ENCODE measurements at regions not wholly inside any gene's neighbourhood (a gene's known extent, or its start where the extent isn't known, plus 50 kb on each side); places are given as distances from the start of the nearest gene placed in this dataset.
A peak's percentile ranks its signal among the peaks of the same experiment; 100 is the strongest.

- Mint-ChIP-seq H3K27ac (no peak overlapping the region), H3K27me3 (peaks cover 3% of the 10 kb centered on the region), H3K4me3 (ENCODE audit: low read depth) (no peak overlapping the region), H3K9me3 (ENCODE audit: low read depth) (no peaks in the 10 kb centered on the region), H3K36me3 (ENCODE audit: insufficient read depth) (no peaks in the 10 kb centered on the region), H3K4me1 (ENCODE audit: low read depth) (peaks cover 11% of the 10 kb centered on the region)
- no peak for DNase-seq (ENCODE audit: low spot score, unreplicated experiment)
- TF ChIP-seq CTCF (IDR thresholded peaks at IDR 0.05; ENCODE audit: unreplicated experiment) = no peak
Measured at GRCh38 chr13:107713314-107713713, 502.0 kb downstream of the LIG4 start.

- DNase-seq (ENCODE audit: low spot score, unreplicated experiment) = no peak
- Mint-ChIP-seq H3K9me3 (ENCODE audit: low read depth) (peaks cover 1% of the 10 kb centered on the region), H3K27me3 (peaks cover 3% of the 10 kb centered on the region), H3K4me1 (ENCODE audit: low read depth) (peaks cover 11% of the 10 kb centered on the region), H3K4me3 (ENCODE audit: low read depth) (no peak overlapping the region), H3K36me3 (ENCODE audit: insufficient read depth) (no peaks in the 10 kb centered on the region), H3K27ac (peak overlapping the region; percentile 5)
- no peak for TF ChIP-seq CTCF (IDR thresholded peaks at IDR 0.05; ENCODE audit: unreplicated experiment)
Measured at GRCh38 chr13:107712145-107712860, 503.0 kb downstream of the LIG4 start.

- Mint-ChIP-seq H3K4me3 (ENCODE audit: low read depth) (no peak overlapping the region), H3K4me1 (ENCODE audit: low read depth) (no peaks in the 10 kb centered on the region), H3K9me3 (ENCODE audit: low read depth) (peaks cover 4% of the 10 kb centered on the region), H3K36me3 (ENCODE audit: insufficient read depth) (no peaks in the 10 kb centered on the region), H3K27ac (no peak overlapping the region), H3K27me3 (no peaks in the 10 kb centered on the region)
- no peak for DNase-seq (ENCODE audit: low spot score, unreplicated experiment)
- no peak for TF ChIP-seq CTCF (IDR thresholded peaks at IDR 0.05; ENCODE audit: unreplicated experiment)
Measured at GRCh38 chr13:107690181-107690580, 525.2 kb downstream of the LIG4 start.

- no peaks in the 10 kb centered on the region for H3K27me3 Mint-ChIP-seq
- H3K4me1 Mint-ChIP-seq (ENCODE audit: low read depth) = no peaks in the 10 kb centered on the region
- peaks cover 4% of the 10 kb centered on the region for H3K9me3 Mint-ChIP-seq (ENCODE audit: low read depth)
- TF ChIP-seq CTCF (IDR thresholded peaks at IDR 0.05; ENCODE audit: unreplicated experiment) = no peak
- H3K4me3 Mint-ChIP-seq (ENCODE audit: low read depth) = no peak overlapping the region
- H3K27ac Mint-ChIP-seq = no peak overlapping the region
- DNase-seq (ENCODE audit: low spot score, unreplicated experiment) = no peak
- no peaks in the 10 kb centered on the region for H3K36me3 Mint-ChIP-seq (ENCODE audit: insufficient read depth)
Measured at GRCh38 chr13:107685876-107686275, 529.5 kb downstream of the LIG4 start.

GRCh38 chr13:107681600-107681999, 533.7 kb downstream of the LIG4 start:
- Mint-ChIP-seq H3K4me1 (ENCODE audit: low read depth) (peaks cover 1% of the 10 kb centered on the region), H3K9me3 (ENCODE audit: low read depth) (peaks cover 1% of the 10 kb centered on the region), H3K36me3 (ENCODE audit: insufficient read depth) (no peaks in the 10 kb centered on the region), H3K4me3 (ENCODE audit: low read depth) (no peak overlapping the region), H3K27ac (no peak overlapping the region), H3K27me3 (no peaks in the 10 kb centered on the region)
- DNase-seq (ENCODE audit: low spot score, unreplicated experiment) = no peak
- TF ChIP-seq CTCF (IDR thresholded peaks at IDR 0.05; ENCODE audit: unreplicated experiment) = no peak

Measured in progenitor cell of endocrine pancreas (in vitro differentiated cells).